HG03571 (cell line): ENCODE measurements at regions not wholly inside any gene's neighbourhood (a gene's known extent, or its start where the extent isn't known, plus 50 kb on each side); places are given as distances from the start of the nearest gene placed in this dataset.
"Not testable (repeated sequence)": the region's sequence is repeated elsewhere in the genome, so short reads cannot be mapped to it uniquely, and the experiment has no call there.

Experiments used
- ATAC-seq: cut with Tn5 transposase; IDR thresholded peaks from one replicate; pipeline ENCODE4 v1.9.1; 2021; ENCODE audit not compliant: unreplicated experiment

DNA sequence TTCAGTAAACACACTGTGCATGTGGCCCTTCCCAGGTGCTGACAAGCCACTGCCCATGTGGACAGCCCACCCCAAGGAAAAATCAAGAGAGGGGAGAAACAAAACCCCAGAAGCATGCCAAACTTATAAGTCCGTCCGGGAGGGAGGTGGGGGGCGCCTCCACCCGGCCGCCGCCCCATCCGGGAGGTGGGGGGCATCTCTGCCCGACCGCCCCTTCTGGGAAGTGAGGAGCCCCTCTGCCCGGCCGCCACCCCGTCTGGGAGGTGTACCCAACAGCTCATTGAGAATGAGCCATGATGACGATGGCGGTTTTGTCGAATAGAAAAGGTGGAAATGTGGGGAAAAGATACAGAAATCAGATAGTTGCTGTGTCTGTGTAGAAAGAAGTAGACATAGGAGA is 53.8 kb upstream of the C2CD4B start:
- no peak for ATAC-seq

DNA sequence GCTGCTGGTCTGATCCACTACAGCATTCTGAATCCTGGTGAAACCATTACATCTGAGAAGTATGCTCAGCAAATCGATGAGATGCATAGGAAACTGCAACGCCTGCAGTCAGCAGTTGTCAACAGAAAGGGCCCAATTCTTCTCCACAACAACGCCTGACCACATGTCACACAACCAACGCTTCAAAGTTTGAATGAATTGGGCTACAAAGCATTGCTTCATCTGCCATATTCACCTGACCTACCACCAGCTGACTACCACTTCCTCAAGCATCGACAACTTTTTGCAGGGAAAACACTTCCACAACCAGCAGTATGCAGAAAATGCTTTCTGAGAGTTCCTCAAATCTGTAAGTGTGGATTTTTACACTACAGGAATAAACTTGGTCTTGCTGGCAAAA is 54.7 kb upstream of the C2CD4B start:
- ATAC-seq, result no peak

DNA sequence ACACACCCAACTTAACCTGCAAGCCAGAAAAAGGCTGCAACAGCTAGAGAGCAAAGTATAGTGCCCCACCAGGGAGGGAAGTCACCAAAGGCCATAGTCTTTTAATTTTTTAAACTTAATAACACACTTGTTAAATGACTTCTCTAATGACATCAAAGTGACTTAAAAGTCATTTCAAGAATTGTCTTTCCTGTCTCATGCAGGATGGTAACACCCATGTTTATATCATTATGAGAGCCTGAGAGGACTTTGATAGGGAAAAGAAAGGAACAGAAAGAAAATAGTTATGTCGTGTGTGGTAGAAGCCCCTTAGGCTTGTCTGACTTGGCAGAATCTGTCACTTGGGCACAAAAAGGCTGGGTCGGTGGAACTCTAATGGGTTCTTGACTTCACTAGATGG is 57.9 kb upstream of the C2CD4B start:
- ATAC-seq, result no peak

DNA sequence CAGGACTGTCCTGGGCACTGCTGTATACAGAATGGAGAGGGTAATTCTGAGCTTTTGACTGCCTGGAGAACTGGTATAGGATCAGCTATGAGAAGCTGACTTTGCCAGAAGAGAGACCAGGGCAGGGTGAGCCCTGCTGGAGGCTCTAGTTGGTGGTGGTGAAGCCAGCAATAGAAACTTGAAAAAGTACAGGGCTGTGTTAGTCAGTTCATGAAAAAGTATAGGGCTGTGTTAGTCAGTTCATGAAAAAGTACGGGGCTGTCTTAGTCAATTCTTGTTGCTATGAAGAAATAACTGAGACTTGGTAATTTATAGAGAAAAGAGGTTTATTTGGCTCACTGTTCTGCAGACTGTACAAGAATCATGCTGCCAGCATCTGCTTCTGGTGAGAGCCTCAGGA is 63.5 kb upstream of the C2CD4B start:
- no peak for ATAC-seq

DNA sequence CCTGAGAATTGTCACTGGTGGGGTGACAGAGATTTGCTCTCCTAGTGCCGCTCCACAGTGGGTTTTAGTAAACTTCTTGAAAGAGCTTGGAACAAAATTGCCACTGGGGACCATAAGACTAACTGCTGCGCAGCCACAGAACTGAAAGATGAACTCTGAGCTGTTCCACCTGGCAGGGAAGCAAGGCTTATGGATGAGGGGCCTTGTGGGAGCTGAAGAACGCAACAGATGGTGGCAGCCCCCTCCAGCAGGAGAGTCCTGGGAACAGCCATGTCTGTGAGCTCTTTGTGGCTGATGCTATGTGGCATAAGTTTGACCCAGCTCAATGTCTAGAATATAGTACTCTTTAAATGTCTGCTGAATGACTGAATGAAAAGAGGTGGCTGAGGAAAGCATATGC is 66.8 kb upstream of the C2CD4B start:
- ATAC-seq, result no peak

DNA sequence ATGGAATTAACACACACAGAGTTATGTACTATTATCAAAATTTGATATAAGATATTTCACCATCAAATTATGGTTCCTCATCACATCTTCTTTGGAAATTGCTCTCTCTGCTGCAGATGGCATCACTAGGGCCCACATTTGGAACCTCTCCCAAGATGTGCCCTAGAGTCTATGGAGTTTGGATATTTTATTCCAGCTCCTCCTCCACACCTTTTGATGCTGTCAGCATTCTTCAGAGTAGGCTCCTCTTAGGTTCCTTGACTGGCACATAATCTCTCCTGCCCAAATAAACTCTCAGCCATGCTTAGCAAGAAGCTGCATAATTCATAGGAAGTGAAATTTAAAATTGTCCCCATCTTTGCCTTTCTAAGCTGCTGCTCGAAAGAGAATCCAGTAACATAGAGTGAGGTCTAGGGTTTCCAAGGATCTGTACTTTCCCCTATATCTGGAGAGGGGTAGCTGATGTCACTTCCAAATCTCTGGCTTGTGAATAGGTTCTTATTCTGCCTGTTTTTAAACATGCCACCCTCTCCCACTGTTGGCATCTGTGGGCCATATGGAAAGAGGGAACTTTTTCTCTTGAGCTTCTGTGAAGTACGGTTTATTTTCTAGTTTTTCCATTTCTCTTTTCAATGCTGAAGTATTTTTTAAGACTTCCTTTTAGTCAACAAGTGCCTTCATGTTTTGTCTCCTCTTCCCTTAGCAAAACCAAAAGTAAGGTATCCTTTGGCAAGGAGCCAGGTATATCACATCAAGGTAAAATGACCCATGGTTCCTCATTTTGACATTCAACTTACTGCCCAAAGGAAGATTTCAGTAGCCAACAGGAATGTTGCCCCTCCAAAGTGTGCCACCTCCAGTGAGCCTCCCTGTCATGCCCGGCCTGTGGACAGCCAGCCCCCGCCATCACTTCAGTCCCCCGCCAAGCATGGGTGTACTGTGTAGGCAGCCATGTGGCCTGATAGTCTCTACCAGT is 75.3 kb upstream of the C2CD4B start:
- ATAC-seq, result no peak

DNA sequence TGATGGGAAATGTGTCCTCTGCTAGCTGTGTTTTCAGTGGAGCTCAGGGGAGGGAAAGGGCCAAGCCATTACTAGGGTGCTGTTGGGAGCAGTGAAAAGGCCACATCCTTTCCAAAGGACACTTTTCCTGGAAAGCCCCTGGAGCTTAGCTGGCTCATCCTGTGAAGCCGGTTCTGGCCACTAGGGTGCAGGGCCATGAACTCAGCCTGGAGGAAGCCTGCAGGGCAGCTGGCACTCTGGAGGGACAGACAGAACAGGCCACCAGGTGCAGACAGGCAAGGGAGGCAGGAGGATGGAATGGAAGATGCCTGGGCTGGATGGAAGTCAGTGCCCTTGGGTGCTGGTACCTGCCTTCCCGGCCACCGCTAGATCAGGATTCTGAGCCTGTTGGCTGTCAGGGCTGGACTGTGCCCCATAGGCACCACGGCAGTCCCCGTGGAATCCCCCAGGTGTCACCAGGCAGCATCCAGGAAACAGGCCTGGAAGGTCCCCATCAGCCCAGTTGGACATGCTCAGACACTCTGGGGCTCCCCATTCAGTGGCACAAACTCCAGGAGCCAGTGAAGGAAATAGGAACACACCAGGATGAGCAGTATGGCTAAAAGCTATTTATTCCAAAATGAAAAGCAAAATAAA is 76.2 kb upstream of the C2CD4B start:
- ATAC-seq, result no peak

DNA sequence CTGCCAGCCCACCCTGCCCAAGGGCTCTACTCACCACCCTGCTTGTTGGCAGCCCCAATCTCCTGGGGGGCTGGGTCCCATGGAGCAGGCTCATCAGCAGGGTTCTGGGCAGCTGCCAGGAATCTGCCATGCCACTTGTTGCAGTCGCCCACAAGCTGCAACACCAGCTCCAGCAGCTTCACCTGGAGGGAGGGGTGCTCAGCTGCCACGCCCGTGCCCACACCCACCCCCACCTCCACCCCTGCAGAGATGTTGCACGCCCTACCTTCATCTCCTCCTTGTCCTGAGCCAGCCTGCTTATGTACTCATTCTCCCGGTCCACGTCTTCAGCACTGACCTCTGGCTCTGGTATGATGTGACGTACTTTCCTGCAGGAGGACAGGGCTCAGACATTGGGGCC is 77.9 kb upstream of the C2CD4B start:
- no peak for ATAC-seq

DNA sequence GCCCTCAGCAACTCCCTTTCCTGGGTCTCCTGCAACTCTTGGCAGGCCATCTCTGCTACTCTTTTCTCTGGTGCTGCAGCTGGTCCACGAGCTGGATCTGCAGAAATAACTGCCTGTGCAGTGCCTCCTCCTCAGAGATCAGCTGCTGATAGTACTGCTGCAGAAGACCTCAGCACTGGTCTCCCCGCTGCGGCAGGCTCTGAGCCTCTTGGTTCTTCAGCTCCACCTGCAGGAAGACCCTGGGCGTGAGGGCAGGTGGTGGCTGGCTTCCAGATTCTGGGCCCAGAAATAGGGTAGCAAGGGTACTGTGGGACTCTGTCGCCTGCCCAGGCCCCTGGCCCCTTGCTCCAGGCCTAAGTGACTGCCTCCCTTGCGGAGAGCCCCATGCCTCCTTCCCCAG is 79.7 kb upstream of the C2CD4B start:
- ATAC-seq, result no peak

DNA sequence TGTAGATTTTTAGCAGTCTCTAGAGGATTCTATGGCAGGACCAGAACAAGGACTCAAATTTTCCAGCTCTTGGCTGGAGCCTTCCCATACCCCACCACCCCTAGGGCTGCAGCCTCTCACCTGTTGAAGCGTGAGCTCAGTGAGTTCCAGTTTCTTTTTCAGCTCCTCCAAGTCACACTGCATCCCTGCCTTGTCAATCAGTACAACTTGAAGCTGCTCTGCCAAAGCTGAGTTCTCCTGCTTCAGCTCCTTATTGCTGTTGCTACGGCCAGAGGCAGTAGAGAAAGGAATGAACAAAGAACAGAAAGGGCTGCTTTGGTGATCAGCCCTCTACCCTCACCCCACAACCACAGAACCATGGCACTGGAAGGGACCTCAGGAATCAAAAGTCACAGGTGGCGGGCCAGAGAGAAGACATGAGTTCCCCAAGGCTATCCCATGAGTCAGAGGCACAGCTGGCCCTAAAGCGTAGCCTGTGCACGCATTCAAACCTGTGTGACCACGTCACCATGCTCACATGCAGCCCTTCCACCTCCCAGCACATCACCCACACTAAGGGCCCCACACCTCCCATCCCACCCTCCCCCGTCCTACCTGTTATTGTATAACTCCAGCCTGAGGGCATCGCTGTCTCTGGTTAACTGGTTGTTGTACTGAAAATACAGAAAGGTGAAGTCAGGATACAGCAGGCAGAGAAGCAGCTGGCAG is 83.3 kb upstream of the C2CD4B start:
- ATAC-seq, result no peak

DNA sequence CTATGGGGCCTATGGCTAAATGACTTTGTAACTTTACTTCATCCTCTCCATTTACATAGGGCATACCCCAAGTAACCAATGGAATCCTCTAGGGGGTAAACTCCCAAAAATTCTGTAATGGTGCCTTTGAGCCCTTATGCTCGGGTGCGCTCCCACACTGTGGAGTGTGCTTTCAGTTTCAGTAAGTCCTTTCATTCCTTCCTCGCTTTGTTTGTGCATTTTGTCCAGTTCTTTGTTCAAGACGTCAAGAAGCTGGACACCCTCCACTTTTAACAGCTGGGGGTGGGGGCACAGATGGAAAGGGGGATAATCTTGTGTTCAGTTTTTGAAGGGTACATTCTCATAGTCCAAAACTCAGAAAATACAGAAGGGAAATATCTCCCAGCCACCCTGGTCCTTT is 84.4 kb upstream of the C2CD4B start:
- no peak for ATAC-seq

DNA sequence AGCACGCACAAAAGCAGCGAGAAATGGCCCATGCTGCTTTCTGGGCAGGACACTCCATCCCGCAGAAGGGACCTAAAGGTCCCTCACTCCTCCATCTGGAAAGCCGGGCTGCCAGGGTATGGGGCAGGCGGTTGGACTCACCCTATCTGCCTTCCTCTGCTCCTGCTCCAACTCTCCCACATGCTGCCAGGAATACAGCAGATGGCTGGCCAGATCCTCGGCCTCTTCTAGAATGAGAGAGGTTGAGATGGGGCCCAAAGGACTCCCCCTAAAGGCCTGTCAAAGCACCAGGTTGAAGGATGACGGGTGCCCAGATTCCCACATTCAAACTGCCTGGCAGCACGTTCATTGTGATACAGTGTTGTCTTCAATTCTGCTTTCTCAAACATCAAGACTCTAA is 85.1 kb upstream of the C2CD4B start:
- no peak for ATAC-seq

DNA sequence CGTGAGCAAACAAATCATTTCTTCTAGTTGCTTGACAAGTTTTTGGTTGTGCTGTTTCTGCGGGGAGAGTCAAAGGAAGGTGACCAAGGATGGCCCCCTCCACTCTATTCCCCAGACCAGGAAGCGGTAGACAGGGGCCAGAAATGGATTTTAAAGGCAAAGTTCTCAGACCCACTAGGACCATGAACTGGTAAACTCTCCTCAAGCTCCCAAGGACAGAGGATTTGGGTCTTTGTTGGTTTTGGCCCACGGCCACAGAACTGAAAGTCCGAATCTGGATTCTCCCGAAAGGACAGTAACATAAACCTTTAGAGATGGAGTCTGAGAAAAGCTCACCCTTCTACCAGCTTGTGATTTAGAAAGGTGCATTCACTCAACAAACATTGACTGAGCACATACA is 85.9 kb upstream of the C2CD4B start:
- no peak for ATAC-seq

DNA sequence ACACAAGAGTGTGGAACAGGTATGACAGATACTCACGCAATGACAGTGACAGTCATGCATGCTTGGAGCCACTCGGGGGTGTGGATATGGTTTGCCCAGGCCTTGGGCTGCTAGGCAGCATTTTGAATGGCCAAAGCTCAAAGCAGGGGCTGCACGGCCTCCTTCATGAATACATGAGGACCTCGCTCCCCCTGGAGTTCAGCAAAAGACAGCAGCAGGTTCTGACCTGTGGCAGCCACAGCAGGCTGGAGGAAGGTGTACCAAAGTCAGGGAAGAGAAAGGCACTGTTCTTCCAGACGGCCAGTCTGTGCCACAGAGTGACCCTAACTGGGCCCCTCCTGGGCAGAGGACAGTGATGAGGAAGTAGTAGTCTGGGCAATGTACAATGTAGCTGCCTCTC is 88.2 kb upstream of the C2CD4B start:
- ATAC-seq, result no peak

DNA sequence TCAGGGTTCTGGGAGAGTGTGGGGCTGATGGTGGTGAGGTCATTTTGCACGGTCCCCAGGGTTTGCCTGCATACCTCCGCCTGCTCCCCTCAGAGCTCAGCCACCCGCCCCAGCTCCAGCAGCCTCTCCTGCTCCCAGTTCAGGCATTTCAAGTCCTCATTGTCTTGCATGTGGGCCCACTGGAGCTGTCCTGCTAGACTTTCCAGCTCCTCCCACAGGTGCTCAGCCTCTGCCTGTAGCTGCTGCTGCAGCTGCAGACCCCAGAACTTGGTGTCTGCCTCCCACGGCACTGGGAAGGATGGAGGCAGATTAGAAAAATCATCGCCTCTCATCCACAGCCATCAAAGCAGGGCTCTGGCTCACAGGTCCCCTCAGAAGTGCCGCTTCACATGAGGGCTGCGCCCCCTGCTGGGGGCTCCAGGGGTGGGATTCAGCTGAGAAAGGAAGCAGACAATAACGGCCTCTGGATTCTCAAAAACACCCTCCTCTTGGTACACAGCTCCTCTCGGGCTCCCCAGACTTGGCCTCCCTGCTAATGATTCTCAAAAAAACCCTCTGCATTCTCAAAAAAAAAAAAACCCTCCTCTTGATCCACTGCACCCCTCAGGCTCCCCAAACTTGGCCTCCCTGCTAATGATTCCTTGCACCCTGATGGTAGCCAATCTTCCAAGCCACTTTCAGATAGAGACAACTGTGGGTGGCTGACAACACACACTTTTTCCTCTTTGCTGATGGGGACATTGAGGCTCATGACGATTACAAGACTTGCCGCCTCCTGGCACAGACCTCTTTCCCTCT is 89.3 kb upstream of the C2CD4B start:
- no peak for ATAC-seq

DNA sequence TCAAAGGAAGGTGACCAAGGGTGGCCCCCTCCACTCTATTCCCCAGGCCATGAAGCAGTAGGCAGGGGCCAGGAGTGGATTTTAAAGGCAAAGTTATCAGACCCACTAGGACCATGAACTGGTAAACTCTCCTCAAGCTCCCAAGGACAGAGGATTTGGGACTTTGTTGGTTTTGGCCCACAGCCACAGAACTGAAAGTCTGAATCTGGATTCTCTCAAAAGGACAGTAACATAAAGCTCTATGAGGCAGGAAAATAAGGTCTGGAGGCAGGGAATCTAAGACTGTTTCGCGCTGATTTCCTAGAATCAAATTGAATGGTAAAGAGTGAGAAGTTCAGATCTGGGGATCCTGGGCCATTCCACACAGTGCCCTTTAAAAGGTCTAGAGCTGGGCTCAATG is 91.3 kb upstream of the C2CD4B start:
- not testable (repeated sequence) for ATAC-seq

DNA sequence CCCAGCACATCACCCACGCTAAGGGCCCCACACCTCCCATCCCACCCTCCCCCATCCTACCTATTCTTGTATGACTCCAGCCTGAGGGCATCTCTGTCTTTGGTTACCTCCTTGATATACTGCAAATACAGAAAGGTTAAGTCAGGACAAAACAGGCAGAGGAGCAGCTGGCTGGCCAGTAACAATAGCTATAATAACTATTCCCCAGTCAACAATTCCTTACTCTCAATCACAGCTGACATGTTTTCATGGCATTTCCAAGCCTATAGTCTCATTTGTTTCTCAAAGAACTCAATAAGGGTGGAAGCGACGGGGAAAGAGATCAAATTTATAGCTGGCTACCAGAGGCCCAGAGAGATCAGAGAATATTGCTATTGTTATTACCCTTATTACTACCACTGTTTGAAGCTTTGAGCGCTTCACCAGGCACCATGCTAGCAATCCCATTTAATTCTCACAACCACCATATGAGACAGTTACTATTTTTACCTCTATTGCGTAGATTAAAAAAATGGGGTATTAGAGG is 93.0 kb upstream of the C2CD4B start:
- ATAC-seq, result no peak

DNA sequence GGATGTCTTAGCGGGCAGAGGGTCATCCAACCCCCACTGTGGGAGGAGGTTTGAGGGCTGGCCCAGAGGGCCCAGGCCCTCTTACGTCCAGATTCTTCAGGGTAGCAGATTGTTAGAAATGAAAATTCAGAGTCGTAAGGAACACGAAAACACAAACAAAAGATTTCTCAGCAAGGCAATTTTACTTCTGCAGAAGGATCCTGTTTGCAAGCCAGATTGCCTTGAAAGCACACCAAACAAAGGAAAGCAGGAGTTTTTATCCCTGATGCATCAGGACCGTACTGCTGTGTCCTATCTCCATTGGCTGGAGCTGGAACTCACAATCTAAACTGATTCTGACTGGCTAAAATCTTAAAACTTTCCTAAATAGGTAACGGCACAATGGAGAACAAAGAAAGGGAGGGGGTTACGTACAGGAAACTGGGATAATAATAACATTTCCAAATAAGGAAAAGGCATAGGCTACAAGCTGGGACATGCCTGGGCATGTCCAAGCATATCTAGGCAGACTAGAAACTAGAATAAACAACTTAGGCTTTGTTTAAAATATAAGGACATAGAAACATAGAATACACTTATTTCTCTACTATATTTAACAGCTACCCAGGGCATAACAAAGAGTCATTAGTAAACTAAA is 97.3 kb upstream of the C2CD4B start:
- no peak for ATAC-seq

DNA sequence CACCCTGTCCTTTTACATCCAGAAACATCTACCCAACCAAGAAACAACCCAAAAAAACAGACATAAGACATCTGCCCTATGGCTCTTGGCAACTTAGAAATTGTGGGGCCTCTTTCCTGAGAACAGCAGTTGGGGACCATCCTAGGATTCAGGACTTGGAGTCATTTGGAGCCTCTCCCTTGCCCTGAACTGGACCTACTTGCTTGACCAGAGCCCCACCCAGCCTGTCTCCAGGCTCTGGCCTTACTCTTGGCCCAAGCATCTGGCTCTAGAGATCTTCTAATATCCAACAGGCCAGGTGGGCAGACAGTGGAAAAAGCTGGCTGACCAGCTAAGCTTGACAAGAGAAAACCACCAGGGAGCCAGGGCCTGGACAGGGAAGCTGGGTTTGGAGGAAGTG is 99.1 kb upstream of the C2CD4B start:
- no peak for ATAC-seq

DNA sequence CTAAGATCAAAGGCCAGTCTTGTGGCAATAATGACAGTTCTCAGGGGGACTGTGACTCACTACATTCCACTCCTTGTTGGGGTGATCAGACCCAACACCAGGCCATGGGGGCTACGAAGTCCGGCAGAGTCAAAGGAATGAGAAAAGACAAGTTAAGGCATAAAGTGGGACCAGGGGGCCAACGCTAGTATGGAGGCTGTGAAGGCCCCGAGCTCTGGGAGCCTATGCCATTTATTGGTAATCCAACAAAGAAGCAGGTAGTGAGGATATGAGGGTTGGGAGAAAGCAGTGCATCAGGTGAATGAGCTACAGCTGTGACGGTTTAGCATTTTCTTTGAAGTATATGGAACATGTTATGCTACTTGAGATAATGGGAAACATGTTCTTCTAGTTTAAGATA is 104.4 kb upstream of the C2CD4B start:
- no peak for ATAC-seq
